Mesothelial cell of epicardium (in vitro differentiated cells): ENCODE measurements at regions not wholly inside any gene's neighbourhood (a gene's known extent, or its start where the extent isn't known, plus 50 kb on each side); places are given as distances from the start of the nearest gene placed in this dataset.

Experiments used
- DNase-seq, 2 experiments: peaks; one replicate each; pipeline ENCODE4 v3.0.0; 2021; ENCODE audit warnings: low spot score in 2 of 2; ENCODE audit not compliant: unreplicated experiment in 2 of 2
- H3K27ac Mint-ChIP-seq: 2 replicates; pipeline ENCODE4 v1.8.0; 2021; ENCODE audit warnings: mixed read lengths
- H3K27me3 Mint-ChIP-seq: 2 replicates; pipeline ENCODE4 v1.8.0; 2021; ENCODE audit warnings: low read depth, mixed read lengths
- H3K36me3 Mint-ChIP-seq: 2 replicates; pipeline ENCODE4 v1.8.0; 2021; ENCODE audit warnings: mixed read lengths
- H3K4me1 Mint-ChIP-seq: 2 replicates; pipeline ENCODE4 v1.8.0; 2021; ENCODE audit warnings: mixed read lengths
- H3K4me3 Mint-ChIP-seq: 2 replicates; pipeline ENCODE4 v1.8.0; 2021; ENCODE audit warnings: mild to moderate bottlenecking, moderate library complexity, mixed read lengths
- H3K9me3 Mint-ChIP-seq: 2 replicates; pipeline ENCODE4 v1.8.0; 2021; ENCODE audit warnings: mixed read lengths
- TF ChIP-seq, protein P1 (sequence below): fragments of 200-600 bp; sonication (generic); IDR thresholded peaks from one replicate; pipeline ENCODE4 v1.5.0; 2021; ENCODE audit warnings: antibody characterized with exemption; ENCODE audit not compliant: unreplicated experiment

DNA sequence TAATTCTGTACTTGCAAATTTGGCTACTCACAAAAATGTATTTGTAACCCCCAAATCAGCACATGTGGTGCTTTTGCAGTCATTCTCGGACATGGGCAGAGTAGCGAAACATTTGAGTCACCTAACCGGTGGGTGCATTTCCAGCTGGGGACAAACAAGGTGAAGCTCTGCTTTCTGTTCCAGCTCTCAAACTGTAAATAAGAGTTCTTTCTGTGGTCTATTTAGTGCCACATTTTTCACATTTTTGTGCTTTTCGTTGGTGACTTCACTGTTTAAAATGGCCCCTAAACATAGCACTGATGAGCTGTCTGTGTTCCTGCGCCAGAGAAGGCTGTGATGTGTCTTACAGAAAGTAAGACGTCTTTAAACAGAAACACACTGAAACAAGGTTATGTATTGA is 244.5 kb downstream of the CDC5L start:
- H3K4me3 Mint-ChIP-seq = no peak overlapping the region
- peaks cover 9% of the 10 kb centered on the region for H3K4me1 Mint-ChIP-seq
- H3K27ac Mint-ChIP-seq = no peak overlapping the region
- DNase-seq = no peak
- TF ChIP-seq, protein P1, sequence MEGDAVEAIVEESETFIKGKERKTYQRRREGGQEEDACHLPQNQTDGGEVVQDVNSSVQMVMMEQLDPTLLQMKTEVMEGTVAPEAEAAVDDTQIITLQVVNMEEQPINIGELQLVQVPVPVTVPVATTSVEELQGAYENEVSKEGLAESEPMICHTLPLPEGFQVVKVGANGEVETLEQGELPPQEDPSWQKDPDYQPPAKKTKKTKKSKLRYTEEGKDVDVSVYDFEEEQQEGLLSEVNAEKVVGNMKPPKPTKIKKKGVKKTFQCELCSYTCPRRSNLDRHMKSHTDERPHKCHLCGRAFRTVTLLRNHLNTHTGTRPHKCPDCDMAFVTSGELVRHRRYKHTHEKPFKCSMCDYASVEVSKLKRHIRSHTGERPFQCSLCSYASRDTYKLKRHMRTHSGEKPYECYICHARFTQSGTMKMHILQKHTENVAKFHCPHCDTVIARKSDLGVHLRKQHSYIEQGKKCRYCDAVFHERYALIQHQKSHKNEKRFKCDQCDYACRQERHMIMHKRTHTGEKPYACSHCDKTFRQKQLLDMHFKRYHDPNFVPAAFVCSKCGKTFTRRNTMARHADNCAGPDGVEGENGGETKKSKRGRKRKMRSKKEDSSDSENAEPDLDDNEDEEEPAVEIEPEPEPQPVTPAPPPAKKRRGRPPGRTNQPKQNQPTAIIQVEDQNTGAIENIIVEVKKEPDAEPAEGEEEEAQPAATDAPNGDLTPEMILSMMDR = no peak
- no peaks in the 10 kb centered on the region for H3K9me3 Mint-ChIP-seq
- H3K27me3 Mint-ChIP-seq = peaks cover 20% of the 10 kb centered on the region
- H3K36me3 Mint-ChIP-seq = no peaks in the 10 kb centered on the region

DNA sequence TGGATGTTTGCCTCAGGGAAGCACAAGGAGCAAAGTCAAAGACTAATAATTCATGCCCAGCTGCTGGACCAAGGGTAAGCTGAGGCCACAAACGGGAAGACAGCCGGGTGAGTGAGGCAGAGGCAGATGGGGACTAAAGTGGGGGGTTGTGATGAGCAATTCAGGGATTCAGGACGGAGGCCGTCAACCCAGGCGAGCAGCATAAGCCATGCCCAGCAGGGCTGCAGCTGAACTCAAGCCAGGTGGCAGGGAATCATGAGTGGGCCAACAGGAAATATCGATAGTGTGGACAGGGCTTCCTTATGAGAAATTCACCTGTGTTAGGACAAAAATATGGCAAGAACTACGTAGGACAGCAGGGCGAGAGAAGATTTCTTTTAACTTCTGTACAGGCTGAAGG is 246.8 kb downstream of the CDC5L start:
- Mint-ChIP-seq H3K27me3 (peaks cover 17% of the 10 kb centered on the region), H3K4me1 (peaks cover 5% of the 10 kb centered on the region), H3K27ac (no peak overlapping the region), H3K4me3 (no peak overlapping the region), H3K9me3 (no peaks in the 10 kb centered on the region), H3K36me3 (no peaks in the 10 kb centered on the region)
- TF ChIP-seq, protein P1 = no peak
- no peak for DNase-seq

DNA sequence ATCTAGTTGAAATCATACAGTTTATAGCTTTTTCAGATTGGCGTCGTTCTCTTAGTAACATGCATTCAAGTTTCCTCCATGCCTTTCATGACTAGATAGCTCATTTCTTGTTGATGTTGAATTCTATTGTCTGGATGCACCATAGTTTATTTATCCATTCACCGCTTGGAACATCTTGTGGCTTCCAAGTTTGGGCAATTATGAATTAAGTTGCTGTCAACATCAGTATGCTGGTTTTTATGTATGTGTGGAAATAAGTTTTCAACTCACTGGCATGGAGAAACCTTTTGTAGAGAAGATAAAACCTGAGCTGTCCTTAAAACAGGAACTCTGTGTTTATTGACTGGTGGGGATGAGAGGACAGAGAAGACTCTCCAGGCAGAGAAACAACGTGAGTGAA is 248.0 kb downstream of the CDC5L start:
- Mint-ChIP-seq H3K36me3 (no peaks in the 10 kb centered on the region), H3K4me3 (no peak overlapping the region), H3K4me1 (peaks cover 3% of the 10 kb centered on the region), H3K9me3 (no peaks in the 10 kb centered on the region), H3K27me3 (peaks cover 17% of the 10 kb centered on the region), H3K27ac (no peak overlapping the region)
- no peak for DNase-seq
- TF ChIP-seq, protein P1 = no peak

DNA sequence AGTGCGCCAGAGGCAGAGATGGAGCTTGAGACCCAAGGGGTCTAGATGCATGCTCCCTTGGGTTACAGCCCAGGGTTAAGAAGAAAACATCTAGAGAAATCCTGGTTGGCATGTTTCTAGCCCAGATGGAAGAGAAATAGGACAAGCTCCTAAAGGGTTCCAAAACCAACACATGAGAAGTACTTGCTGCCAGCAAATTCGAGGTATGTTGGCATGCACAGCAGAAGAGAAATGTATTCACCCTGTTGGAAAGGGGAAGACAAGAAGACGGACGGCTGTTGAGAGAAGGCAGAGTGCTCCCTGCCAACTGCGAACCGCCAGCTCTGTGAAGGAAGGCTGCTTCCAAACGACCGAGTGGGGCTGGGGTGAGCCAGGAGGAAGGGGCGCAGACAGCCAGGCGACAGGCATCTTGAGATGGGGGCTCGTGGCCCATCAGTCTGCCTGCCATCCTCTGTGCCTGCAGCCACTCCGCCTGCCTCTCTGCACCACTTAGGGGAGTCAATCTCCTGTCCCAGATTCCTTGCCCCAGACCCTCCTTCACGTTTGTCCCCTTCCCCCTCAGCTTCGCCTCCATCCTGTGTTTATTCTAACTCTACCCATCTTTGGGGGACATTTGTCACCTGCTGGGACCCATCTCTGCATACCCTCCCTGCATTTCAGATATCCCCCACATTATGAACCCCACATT is 249.2 kb downstream of the CDC5L start:
- DNase-seq = no peak
- peaks cover 13% of the 10 kb centered on the region for H3K27me3 Mint-ChIP-seq
- TF ChIP-seq, protein P1 = no peak
- no peaks in the 10 kb centered on the region for H3K9me3 Mint-ChIP-seq
- no peaks in the 10 kb centered on the region for H3K4me1 Mint-ChIP-seq
- no peaks in the 10 kb centered on the region for H3K36me3 Mint-ChIP-seq
- H3K4me3 Mint-ChIP-seq = no peak overlapping the region
- H3K27ac Mint-ChIP-seq = no peak overlapping the region

DNA sequence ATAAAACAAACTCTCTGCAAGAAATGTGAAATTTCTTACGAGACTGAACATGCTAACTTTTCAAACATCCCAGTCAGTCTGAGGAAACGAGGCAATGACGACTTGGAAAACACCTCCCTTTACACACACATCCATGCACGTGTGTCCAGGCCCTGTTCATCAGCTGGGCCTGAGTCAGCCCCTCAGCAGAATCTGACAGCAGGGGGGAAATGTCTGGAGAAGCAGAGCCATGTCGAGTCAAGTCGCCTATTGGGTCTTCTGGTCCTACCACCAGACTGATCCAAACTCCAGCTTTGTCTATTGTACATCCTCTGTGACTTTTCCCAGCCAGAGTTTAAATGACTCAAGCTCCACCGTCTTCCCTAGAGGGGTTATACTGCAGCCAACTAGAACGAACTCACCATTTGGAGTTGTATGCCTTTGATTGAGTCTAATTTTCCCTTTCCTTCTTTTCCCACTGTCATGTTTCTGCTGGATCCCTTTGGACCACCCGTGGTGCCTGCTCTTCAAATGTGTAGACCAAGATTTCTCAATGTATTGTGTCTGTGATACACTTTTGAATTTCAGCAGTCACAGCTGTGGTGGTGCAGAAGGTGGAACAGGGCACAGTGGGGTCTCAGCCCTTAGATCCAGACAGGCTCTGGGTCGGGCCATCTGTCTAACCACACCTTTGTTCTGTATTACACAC is 254.0 kb downstream of the CDC5L start:
- Mint-ChIP-seq H3K27me3 (peaks cover 1% of the 10 kb centered on the region), H3K4me3 (no peak overlapping the region), H3K4me1 (no peaks in the 10 kb centered on the region), H3K36me3 (no peaks in the 10 kb centered on the region), H3K27ac (no peak overlapping the region), H3K9me3 (no peaks in the 10 kb centered on the region)
- TF ChIP-seq, protein P1 = no peak
- no peak for DNase-seq
